Body of pancreas (tissue), 4 donors: ENCODE measurements at regions not wholly inside any gene's neighbourhood (a gene's known extent, or its start where the extent isn't known, plus 50 kb on each side); places are given as distances from the start of the nearest gene placed in this dataset.

ENCODE experiments used
- ATAC-seq: fragments of 150-250 bp; one replicate; pipeline ENCODE4 v1.9.1; 2016
- DNase-seq, 4 donors: peaks; one replicate each; pipeline ENCODE4 v3.0.0-alpha.2; 2019
- H3K27ac ChIP-seq, 4 donors: fragments of 200-600 bp; sonication (generic); 1 replicate in 3 of 4; 2 replicates in 1 of 4; pipeline versions ENCODE4 v1.5.1 to v1.6.1; 2016 to 2019; ENCODE audit warnings: mild to moderate bottlenecking in 1 of 4, mixed read lengths in 1 of 4, moderate library complexity in 1 of 4
- H3K27me3 ChIP-seq, 2 donors: fragments of 200-600 bp; sonication (generic); one replicate each; pipeline ENCODE4 v1.6.0; 2016; ENCODE audit warnings: mild to moderate bottlenecking in 1 of 2
- H3K36me3 ChIP-seq, 2 donors: fragments of 200-600 bp; sonication (generic); replicated peaks in 1 of 2; 2 replicates each; pipeline ENCODE4 v1.5.1; 2016; ENCODE audit warnings: low read depth in 2 of 2; ENCODE audit not compliant: insufficient read depth in 1 of 2
- H3K4me1 ChIP-seq: fragments of 200-600 bp; sonication (generic); one replicate; pipeline ENCODE4 v1.6.0; 2016
- H3K4me3 ChIP-seq, 2 donors: fragments of 200-600 bp; sonication (generic); 1 replicate in 1 of 2; 2 replicates in 1 of 2; pipeline ENCODE4 v1.5.1; 2016 to 2019
- H3K9me3 ChIP-seq, 3 donors: fragments of 200-600 bp; sonication (generic); 1 replicate in 2 of 3; 2 replicates in 1 of 3; pipeline ENCODE4 v1.5.1; 2016
- POLR2A ChIP-seq, 3 donors: fragments of 450-650 bp; IDR thresholded peaks; one replicate each; pipeline ENCODE4 v1.6.1; 2016; ENCODE audit warnings: antibody characterized with exemption in 3 of 3, mild to moderate bottlenecking in 2 of 3
- WGBS, 2 donors: methylation state at CpG; one replicate each; pipeline ENCODE4 v1.1.5; 2017; 5-methylcytosine and 5-hydroxymethylcytosine counted together
- intact Hi-C: fragments of 100-400 bp; cut with DNase I; formaldehyde crosslinking; loops from one replicate; pipeline ENCODE4 v1.15.1; 2023
- TF ChIP-seq, protein P1 (sequence below), 7 experiments: fragments of 450-650 bp in 4 of 7; fragments of 200-600 bp in 3 of 7; sonication (generic) in 3 of 7; IDR thresholded peaks; one replicate each; pipeline ENCODE4 v1.5.1; 2016 to 2019; ENCODE audit warnings: antibody characterized with exemption in 7 of 7

DNA sequence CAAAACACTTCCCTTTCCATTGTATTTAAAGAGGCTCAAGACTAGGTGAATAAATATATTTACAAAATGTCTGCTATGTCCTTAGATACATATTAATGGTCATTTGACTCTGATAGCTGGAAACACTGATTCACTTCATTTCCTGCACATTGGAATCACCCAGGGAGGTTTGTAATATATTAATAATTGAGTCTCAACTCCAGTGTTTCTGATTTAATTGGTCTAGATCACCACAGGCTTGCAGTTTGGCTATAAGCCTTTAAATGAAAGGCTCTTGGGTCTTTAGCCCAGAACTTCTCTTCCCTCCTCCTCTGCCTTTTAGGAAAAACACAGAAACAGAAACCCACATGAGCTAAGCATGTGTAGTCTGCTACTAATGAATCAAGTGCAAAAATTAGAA, 378.0 kb downstream of the TBC1D4 start:
- H3K27ac ChIP-seq, result no peak overlapping the region
- TF ChIP-seq POLR2A (IDR thresholded peaks at IDR 0.05), result no peak
- TF ChIP-seq, protein P1, sequence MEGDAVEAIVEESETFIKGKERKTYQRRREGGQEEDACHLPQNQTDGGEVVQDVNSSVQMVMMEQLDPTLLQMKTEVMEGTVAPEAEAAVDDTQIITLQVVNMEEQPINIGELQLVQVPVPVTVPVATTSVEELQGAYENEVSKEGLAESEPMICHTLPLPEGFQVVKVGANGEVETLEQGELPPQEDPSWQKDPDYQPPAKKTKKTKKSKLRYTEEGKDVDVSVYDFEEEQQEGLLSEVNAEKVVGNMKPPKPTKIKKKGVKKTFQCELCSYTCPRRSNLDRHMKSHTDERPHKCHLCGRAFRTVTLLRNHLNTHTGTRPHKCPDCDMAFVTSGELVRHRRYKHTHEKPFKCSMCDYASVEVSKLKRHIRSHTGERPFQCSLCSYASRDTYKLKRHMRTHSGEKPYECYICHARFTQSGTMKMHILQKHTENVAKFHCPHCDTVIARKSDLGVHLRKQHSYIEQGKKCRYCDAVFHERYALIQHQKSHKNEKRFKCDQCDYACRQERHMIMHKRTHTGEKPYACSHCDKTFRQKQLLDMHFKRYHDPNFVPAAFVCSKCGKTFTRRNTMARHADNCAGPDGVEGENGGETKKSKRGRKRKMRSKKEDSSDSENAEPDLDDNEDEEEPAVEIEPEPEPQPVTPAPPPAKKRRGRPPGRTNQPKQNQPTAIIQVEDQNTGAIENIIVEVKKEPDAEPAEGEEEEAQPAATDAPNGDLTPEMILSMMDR (IDR thresholded peaks at IDR 0.05), result no peak
- no peaks in the 10 kb centered on the region for H3K9me3 ChIP-seq
- H3K27me3 ChIP-seq, result no peaks in the 10 kb centered on the region
- no peak overlapping the region for H3K4me3 ChIP-seq
- intact Hi-C loops, result no loop called here
- no peaks in the 10 kb centered on the region for H3K36me3 ChIP-seq
- DNase-seq (no peak), ATAC-seq (no peak)
- H3K4me1 ChIP-seq, result no peaks in the 10 kb centered on the region

DNA sequence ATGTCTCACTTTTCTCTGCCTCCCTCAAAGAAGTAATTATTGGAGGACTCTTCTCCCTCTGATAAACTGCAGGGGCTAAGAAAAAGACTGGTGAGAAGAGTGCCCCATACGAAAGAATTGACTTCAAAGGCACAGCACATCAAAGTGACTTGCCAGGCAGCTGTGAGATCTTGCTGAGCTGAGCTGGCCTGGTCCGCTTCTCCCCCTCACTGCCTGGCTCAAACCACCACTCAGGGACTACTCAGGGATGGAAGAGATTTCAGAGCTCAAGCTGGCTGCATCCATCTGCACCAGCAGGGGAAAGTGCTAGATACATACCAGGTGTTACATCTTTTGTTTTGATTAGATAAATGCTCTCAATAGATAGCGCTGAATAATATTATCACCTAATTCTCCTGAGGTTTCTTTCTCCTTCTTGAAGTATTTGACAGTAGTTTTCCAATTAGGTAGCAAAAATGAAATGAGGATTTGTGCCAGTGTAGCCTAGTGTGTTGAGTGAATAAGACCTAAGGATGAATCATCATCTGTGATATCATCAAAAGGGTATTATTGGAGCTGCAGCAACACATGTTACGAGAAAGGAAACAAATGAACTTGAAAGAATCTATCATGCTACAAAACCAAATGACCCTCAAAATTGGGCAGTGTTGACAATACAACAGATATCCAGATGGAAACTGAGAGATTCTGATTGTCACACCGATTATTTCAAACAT, 379.8 kb downstream of the TBC1D4 start:
- no peaks in the 10 kb centered on the region for H3K9me3 ChIP-seq
- H3K27ac ChIP-seq, result no peak overlapping the region
- H3K4me1 ChIP-seq, result no peaks in the 10 kb centered on the region
- intact Hi-C loops, result no loop called here
- H3K4me3 ChIP-seq, result no peak overlapping the region
- no peaks in the 10 kb centered on the region for H3K36me3 ChIP-seq
- WGBS, 2 donors, result 57 to 65% methylated on average over 5 of the region's 5 CpGs
- ATAC-seq (no peak), DNase-seq (no peak)
- H3K27me3 ChIP-seq, result no peaks in the 10 kb centered on the region
- TF ChIP-seq, protein P1 (IDR thresholded peaks at IDR 0.05), result no peak
- TF ChIP-seq POLR2A (IDR thresholded peaks at IDR 0.05), result no peak

DNA sequence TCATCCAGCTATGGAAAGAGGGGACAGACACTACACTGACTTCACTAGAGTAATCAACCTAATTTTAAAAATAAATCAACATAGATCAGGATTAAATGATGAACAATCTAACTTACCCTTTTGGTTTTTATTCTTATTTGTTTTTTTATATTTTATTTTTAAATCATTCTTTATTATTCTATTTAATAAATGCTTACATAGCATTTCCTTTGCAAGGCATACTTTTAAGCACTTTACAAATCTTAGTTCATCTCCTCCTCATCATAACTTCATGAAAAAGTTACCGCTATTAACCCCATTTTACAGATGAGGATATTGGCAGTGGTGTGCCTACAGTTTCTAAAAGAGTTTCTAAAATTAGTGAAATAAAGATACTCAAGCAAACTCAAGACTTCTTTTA, 380.6 kb downstream of the TBC1D4 start:
- Histone ChIP-seq H3K4me3 (no peak overlapping the region), H3K27ac (no peak overlapping the region), H3K4me1 (no peaks in the 10 kb centered on the region), H3K27me3 (no peaks in the 10 kb centered on the region), H3K36me3 (no peaks in the 10 kb centered on the region), H3K9me3 (no peaks in the 10 kb centered on the region)
- intact Hi-C loops, result no loop called here
- TF ChIP-seq, protein P1 (IDR thresholded peaks at IDR 0.05), result no peak
- no peak for TF ChIP-seq POLR2A (IDR thresholded peaks at IDR 0.05)
- ATAC-seq (no peak), DNase-seq (no peak)
- 97 to 100% methylated on average over 1 of the region's 1 CpG for WGBS, 2 donors

DNA sequence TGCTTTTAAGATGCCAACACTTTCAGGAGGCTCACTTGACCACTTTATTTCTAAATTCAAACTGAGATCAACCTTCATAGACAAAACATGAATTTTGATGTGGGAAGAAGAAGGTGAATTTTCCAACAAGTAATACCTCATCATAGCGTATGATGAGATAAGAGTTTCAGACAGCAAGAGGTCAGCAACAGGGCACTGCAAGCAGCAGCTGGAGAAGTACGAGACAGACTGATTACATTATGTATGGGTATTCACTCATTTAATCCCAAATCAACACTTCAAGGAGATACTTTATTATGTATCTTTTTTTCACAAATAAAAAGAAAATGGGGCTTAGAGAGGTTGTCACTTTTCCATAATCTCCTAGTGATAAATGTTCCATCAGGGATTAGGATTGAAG, 389.8 kb downstream of the TBC1D4 start:
- Histone ChIP-seq H3K4me3 (no peak overlapping the region), H3K4me1 (no peaks in the 10 kb centered on the region), H3K27me3 (no peaks in the 10 kb centered on the region), H3K27ac (no peak overlapping the region), H3K36me3 (no peaks in the 10 kb centered on the region), H3K9me3 (no peaks in the 10 kb centered on the region)
- 45 to 58% methylated on average over 2 of the region's 2 CpGs for WGBS, 2 donors
- no peak for ATAC-seq
- no peak for TF ChIP-seq POLR2A (IDR thresholded peaks at IDR 0.05)
- TF ChIP-seq, protein P1 (IDR thresholded peaks at IDR 0.05), result no peak
- intact Hi-C loops, result no loop called here
- no peak for DNase-seq

DNA sequence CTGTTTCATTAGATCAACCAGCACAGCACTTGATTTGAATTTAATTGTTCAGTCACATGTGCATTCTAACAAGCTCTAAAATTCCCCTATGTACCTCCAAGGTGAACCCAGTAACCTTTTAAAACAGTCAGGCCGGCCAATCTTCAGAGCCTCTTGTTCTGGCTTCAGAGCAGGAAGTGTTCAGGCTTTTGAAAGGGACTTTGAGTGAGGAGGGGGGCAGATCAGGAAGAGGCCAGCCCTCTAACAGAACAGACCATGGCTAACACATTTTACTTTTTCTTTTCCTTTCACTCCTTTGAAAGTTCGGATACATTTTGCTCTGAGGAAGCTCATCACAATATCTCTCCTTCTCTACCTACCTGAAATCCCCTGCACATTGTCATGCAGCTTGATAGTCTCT, 390.3 kb downstream of the TBC1D4 start:
- no peak overlapping the region for H3K4me3 ChIP-seq
- DNase-seq (no peak), ATAC-seq (no peak)
- WGBS, 2 donors, result 38 to 45% methylated on average over 2 of the region's 2 CpGs
- H3K27me3 ChIP-seq, result no peaks in the 10 kb centered on the region
- TF ChIP-seq, protein P1 (IDR thresholded peaks at IDR 0.05), result no peak
- no peak for TF ChIP-seq POLR2A (IDR thresholded peaks at IDR 0.05)
- no peaks in the 10 kb centered on the region for H3K4me1 ChIP-seq
- no peak overlapping the region for H3K27ac ChIP-seq
- intact Hi-C loops, result no loop called here
- no peaks in the 10 kb centered on the region for H3K36me3 ChIP-seq
- H3K9me3 ChIP-seq, result no peaks in the 10 kb centered on the region
